NCI-H2107 treated with DMSO at 0.1 percent for 48 hours (cell line): ENCODE measurements at regions not wholly inside any gene's neighbourhood (a gene's known extent, or its start where the extent isn't known, plus 50 kb on each side); places are given as distances from the start of the nearest gene placed in this dataset.
"Not testable (repeated sequence)": the region's sequence is repeated elsewhere in the genome, so short reads cannot be mapped to it uniquely, and the experiment has no call there.

ENCODE experiments used
- DNase-seq: peaks from one replicate; lab custom pipeline; 2025; ENCODE audit not compliant: unreplicated experiment; lab: John Stamatoyannopoulos, UW

DNA sequence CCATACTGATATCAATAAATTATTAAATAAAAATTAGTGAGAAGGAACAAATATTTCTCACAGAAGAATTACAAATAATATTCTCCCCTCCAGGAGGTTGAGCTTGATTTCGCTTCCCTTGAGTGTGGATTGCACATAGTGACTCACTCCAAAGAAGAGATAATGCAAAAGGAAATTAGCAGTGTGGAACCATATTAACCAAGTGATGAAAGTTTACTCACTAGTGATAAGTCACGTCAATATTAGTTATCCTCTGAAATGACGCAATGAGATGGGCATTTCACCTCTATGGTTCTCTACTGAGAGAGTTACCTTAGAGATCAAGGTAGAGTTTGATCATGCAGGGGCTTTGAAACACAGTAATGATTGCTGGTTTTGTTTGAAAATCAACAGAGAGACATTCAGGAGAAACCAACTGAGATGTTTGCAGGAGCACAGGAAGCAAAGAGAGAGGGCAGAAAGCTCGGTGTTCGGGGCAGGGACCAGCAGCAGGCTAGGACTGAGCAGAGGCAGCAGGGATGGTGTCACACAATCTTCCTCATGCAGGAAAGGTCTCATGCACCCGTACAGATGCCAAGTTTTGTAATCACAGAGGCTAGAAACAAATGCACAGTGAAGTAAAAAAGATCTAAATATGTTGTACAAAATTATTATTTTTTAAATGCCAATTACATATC, 634.5 kb downstream of the QKI start:
- no peak for DNase-seq

DNA sequence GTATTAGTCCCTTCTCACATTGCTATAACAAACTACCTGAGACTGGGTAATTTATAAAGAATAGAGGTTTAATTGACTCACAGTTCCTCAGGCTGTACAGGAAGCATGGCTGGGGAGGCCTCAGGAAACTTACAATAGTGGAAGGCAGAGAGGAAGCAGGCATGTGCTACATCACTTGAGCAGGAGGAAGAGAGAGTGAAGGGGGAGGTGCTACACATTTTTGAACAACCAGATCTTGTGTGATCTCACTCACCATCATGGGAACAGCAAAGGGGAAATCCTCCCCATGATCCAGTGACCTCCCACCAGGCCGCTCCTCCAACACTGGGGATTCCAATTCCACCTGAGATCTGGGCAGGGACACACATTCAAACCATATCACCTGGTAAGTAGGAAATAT, 630.6 kb downstream of the QKI start:
- DNase-seq, result no peak

DNA sequence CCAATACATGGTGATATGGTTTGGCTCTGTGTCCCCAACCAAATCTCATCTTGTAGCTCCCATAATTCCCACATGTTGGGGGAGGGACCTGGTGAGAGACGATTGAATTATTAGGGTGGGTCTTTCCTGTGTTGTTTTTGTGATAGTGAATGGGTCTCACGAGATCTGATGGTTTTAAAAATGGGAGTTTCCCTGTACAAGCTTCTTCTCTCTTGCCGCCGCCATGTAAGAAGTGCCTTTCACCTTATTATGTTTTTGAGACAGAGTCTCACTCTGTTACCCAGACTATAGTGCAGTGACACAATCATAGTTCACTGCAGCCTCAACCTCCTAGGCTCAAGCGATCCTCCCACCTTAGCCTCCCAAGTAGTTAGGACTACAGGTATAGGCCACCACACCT, 629.1 kb downstream of the QKI start:
- not testable (repeated sequence) for DNase-seq

DNA sequence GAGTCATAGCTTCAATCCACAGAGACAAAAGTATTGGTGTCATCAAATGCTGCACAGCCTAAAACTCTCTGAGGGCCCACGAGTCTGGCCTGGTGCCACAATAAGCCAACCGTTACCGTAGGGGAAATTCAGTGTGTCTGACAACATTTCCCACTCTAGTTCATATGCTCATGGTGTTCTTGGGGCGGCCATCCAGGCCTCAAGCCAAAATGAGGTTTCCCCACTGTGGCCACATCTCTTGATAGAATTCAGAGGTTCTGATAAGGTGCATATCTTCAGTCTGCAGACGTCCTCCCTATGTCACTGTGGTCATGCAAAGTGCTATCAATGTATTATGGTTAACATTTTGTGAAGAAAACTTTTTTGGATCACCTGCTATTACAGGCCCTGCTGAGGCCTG, 627.7 kb downstream of the QKI start:
- DNase-seq, result no peak

DNA sequence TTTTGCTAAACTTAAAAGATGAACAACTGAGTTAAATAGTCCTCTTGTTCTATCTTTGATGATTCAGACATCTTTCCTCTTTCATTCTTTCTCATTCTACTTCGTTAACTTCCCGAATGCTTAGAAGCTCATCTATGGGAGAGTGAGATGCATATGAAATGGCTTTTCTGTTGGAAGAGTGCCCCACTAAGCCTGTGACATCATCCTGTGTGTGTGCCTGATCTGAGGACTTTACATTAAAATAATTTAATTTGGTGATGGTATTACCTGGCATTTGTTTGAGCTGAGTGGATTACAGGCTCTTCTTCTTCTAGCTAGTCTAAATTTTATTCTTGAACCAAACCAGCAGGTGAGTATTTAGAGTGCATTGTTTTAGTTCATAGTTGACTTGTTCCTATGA, 626.5 kb downstream of the QKI start:
- DNase-seq, result no peak

DNA sequence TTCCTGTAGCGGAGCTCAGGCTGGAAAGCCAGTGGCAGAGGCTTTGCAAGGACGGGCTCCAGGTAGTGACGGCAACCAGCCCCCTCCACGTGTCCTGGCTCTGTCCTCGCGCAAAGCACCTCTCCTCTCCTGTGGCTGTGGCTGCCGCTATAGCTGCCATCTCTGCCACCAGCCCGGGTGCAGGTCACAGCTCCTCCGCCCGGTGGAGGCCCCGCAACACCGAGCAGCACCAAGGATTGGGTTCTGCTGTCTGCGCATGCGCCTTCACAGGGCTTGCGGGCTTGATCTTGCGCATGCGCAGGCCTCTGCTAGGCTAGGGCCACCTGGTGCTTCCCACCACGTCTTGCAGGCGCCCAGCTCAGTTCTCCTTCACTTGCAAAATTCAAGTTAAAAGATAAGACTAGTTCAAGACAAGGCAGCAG, 625.4 kb downstream of the QKI start:
- DNase-seq, result peak; percentile 9

DNA sequence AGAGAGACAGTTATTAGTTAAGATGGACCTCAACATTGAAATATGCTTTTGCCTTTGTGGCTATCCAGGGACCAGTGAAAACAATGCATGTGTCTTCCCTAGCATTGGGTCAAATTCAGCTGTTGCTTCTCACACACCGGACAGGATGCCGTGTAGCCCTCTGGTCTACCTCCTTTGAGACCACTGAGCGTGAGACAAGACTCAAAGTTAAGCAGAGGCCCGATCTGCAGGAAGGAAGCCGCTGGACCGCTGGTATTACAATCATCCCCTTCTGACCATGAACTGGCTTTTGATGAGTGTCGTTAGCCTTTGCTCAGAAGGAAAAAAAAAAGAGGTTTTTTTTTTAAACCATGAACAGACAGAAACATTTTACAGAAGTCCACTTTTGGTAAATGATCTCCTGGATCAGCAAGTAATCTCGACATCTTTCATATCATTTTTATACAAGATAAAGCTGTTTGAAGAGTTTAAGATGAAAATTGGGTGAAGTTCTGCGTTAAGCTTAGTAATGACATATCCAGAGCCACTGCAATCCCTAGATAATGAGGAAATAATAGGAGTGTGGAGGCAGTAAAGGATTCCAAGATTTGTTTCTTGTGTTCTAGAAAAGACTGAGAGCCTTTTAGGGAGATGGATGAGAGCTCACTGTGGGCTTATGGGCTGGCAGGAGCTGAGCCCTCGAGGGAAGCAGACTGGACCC, 622.8 kb downstream of the QKI start:
- no peak for DNase-seq

DNA sequence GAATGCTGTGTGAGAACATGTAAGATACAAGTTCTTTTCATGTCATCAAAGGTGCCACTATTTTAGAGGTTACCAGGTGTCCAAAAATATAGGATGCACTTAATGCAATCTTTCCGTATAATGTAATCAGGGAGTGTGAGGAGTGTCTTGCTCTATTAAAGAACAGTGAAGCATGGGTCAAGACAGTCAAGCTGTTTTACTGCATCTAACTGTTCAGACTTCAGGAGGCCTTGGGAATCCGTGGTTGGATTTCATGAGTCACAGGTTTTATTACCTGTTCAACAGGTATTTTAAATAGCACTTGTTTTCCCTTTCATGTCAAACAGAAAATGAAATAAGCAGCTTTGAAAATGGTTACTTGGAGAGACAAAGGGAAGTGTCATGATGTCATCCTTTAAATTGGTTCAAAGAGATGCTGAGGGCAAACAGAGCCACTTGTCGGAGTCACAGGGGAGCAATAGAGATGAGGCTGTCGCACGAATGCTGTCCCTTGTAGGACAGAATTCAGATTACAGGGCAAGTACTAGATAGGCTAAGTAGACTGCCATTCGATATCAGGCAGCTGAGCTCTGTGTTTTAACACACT, 621.5 kb downstream of the QKI start:
- DNase-seq, result peak; percentile 21

DNA sequence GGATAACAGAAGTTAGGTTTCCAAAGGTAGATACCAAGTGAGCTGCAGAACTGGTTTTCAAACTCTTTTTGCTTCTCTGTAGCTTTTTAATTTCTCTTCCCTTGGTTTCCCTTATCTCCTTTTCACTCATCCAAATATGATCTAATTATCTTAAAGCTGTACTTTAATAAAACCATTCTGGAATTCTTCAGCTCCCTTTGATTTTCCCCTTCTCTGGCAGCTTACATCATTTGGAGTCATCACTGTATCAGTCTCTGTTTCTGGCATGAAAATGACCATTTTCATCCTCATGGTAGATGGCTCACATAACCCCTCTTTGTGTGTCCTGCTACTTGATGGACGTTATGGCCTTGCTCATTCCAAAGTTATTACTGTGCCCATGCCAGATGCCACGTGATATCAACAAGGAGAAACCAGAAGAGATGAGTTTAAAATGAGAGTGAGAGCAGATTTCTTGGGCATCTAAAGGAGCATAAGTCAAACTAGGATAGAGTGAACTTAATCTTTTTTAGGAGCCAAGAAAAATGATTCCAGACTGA, 620.2 kb downstream of the QKI start:
- DNase-seq, result no peak

DNA sequence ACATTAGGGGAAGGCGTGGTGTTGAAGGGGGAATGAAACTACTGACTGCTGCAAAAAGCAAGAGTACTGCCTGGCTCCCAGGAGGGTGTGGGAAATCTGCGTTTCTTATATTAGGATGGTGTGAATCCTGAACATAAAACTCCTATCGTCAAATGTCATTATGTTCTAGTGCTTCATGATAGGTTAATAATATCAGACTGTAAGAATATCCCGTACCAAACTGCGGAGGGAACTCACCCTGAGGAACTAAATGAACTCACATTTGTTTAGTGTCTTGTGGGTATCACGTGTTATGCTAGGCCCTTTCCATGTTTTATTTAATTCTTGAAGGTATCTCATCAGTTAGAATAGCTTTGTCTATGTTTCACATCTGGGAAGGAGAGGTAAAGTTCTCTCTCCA, 610.7 kb downstream of the QKI start:
- no peak for DNase-seq

DNA sequence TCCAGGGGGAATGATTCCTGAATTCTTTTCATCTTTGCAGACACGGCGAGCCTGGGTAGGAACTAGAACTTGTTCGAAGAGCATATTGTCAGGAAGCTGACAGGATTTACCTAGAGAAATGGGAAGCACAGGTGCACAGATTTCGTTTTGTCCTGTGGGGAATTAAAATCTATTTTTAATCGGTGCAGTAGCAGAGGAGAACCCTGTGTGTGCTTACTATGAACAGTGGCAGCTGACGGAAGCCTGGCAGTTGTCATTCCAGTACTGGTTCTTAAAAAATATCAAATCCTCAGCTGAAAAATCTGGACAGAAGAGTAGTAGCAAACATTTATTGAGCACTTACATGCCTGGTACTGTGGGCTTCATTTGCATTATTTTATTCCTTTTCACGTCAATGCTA, 609.0 kb downstream of the QKI start:
- DNase-seq, result no peak

DNA sequence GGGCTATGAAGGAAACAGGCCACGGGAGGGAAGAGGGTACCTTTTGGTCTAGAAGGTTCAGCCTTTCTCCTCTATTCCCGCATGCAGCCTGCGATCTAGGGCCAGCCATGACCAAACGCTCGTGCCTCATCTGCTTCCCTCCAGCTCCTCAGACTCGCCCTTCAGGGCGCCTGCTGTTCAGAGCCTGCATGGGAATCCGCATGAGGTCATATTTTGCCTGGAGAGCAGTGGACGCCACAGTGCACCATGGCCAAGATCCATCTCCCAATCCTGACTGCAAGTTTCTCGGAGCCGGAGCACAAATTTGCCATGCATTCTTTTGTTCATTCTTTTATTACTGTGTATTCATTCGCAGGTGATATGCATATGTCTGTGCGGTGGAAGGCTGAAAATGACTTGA, 608.1 kb downstream of the QKI start:
- no peak for DNase-seq

DNA sequence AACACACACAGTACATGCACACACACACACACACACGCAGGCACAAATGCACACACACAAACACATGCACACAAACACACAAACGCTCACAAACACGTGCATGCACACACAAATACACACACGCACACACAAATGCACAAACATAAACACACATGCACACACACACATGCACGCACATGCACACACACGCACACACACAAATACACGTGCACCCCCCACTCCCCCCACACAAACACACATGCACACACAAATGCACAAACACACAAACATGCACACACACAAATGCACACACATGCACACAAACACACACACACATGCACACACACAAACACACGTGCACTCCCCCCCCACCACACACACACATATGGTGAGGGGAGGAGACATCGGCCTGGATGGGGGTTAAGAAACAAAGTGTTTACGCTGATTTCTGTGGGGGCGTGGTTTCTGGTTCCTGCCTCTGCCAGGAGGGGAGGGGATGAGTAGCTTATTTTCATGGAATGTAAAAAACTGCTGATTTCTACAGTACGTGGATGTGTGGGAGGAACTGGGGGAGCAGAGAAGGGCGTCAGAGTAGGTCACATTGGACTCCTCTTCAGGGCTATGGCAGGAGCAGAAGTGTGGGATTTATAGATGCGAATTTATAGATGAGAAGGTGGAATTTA, 607.2 kb downstream of the QKI start:
- no peak for DNase-seq

DNA sequence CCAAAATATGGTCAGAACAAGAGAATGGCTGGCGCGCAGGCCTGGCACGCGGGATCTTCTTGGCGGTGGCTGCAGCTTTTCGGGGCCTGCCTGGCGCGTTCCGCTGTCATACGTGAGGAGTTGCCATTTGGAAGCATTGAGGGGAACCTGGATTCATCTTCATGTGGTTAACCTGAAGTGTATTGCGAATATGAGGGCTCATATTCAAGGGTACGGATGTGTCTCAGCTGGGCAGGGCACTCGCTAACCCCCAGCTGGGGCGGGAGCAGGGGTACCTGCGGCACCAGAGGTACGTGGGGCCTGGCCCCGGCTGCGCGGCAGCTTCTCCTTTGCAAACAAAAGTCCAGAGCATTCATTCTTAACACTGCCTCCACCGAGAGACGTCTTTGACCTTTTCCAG, 605.6 kb downstream of the QKI start:
- DNase-seq, result no peak

DNA sequence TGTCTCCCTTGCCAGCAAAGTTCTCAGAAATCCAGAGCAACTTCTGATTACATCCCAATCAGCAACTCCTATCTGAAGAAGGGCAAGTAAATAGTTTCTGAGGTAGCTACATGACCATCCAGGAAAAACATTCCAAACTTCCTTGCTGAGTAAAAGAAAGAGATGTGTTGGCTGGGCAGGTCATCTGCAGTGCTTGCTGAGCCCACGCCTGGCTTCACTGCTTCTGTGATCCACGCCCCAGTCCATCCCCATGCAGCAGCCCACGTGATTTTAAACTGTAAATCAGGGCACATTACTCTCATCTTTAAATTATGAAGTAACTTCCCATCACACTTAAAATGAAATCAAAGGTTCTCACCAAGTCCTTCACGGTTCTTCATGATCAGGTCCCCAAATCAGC, 603.6 kb downstream of the QKI start:
- DNase-seq, result no peak

DNA sequence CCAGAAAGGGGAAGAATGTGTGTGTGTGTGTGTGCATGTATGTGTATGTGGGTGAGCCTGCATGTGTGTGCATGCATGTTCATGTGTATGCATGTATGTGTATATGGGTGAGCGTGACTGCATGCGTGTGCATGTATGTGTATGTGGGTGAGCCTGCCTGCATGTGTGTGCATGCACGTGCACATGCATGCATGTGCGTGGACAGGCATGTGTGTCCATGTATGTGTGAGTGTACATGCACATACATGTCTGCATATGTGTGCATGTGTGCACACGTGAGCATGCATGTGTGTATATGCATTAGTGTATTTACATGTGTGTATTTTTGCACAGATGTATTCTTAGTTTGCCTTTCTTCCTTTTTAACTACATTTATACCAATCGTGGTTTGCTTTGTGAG, 601.5 kb downstream of the QKI start:
- DNase-seq, result no peak

DNA sequence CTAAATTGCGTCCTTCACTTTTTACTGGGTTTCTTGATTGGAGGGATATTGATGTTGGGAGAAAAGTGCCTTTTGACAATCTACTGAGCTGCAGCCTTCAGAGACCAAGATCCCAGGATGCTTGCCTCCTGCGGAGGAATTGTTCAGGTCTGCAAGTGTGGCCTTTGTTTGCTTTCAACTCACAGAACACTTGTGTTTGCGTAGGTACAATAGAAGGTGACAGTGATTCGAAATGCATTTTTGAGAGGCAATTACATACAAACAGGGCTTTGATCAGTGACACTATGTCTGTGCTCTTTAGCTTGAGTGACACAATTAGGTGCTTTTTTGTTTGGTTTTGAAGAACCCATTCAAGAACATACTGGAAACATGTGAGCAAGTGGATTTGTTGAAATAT, 600.6 kb downstream of the QKI start:
- DNase-seq, result peak; percentile 35

DNA sequence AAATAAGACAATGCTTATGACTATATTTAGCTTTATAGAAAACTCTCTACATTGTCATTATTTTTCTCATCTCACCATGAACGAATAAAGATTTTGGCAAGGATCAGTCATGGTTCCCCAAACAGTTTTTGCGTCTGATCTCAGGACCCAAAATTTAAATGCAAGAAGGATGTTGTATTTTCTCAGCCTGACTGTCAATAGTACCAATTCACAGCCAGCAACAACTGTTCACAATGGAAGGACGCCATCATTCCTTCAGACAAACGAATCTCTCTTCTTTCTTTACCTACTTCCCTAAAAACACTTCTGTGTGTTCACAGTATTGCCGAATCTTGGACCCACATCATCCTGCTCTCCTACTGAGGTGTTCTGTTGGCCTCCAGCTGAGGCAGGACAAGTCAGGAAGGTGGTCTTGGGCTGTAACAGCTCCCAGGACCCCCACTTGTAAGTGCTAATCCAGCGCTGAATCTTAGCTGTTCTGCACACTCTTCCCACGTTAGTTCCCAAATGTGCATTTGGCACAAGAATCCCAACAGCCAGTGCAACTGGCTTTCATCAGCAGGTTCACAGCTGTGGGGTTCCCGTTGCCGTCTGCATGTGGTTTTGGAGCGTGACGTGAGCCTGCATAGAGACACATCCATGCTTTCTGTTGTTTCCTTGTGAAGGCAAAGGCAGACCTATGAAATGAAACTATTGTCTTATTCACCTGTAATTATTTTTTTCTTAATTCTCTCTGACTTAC, 600.0 kb downstream of the QKI start:
- DNase-seq, result peak; percentile 40

DNA sequence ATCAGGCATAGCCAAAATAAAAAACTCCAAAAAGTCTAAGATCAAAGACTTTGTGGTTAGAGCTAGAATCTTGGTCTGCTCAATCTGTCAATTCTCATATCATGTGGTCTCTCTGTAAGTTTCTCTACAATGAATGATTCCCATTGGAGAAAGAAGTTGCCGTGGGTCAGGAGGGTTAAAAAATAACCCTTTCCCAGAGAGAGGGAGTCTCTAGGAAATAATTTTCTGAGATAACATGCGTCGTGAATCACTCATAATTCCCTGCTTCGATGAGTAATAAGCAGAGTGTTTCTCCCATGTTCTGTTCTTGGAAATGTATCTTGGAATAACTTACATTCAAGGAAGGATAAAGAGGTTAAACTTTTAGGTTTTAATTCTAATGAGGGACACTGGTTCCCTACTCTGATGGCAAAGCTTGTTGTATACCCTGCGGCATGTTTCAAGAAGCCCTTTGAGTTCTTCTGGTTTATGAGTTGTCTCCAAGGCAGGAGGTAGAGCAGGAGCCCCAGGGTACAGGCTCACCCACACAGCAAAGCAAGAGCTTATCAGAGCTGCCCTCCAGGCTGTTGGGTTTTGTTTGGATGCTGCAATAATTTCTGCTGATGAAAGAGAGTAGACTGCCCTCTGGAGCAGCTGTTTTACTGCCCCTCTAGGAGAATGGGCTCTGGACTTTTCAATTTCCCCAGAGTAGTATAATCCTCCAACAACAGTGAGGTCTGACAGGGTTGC, 599.1 kb downstream of the QKI start:
- DNase-seq, result no peak

DNA sequence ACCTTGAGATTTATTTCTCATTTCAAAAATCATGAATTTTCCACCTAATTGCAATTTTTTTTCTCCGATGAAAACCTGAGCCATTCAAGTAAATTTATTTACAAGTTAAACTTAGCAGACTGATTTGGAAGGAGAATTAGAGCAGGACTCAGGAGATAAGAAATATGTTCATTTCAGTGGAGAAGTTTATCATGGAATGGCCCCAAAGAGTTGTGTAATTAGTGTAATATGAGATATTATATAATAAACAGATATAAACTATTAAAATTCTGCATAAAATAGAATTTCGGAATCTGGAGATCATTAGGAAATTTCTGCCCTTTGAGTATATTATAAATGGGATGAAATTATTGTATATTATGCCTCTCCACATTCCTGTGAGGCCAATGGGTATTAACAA, 596.8 kb downstream of the QKI start:
- DNase-seq, result no peak
